NCI-H2107 (cell line): ENCODE measurements at regions not wholly inside any gene's neighbourhood (a gene's known extent, or its start where the extent isn't known, plus 50 kb on each side); places are given as distances from the start of the nearest gene placed in this dataset.

Experiments
- DNase-seq: peaks from one replicate; lab custom pipeline; 2025; lab: John Stamatoyannopoulos, UW

DNA sequence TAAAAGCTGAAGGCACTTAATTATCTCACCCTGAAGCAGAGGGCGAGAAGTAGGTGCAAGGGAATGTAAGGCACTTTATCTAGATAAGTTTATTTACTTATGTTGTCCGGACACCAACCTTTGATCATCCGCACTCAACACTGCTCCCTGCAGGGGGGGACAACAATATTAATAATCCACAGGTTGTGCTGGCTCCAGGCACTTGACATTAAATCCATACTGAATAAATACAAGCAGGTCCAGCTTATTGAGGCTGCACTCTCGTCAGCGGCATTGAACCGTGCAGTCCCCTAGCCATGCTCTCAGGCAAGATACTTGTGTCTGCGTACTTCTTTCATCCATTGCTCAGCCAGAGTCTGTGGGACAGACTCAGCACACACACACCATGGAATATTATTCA lies 374.5 kb upstream of the NBEA start:
- no peak for DNase-seq

GRCh38 chr13:34570698-34571353 lies 371.2 kb upstream of the NBEA start:
- no peak for DNase-seq

DNA sequence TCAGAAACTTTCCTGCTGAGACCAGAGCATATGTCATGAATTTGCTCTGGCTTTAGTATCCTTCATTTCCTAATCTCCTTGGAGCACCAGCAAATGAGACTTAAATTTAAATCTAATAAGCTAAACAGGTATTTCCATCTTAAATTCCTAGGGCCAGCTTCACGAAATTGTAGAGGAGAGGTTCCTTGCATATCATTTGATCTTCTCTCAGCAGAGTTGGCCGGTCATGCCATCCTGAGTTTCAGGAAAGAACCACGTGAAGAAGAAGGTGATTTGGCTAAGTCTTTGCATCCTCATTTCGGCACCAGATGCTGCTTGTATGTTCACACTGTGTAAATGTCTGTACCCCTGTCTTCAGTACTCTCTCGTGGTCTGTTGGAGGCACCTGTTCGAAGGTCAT lies 370.4 kb upstream of the NBEA start:
- DNase-seq: no peak

- no peak for DNase-seq
Measured at GRCh38 chr13:34577051-34577450, 365.0 kb upstream of the NBEA start.

DNA sequence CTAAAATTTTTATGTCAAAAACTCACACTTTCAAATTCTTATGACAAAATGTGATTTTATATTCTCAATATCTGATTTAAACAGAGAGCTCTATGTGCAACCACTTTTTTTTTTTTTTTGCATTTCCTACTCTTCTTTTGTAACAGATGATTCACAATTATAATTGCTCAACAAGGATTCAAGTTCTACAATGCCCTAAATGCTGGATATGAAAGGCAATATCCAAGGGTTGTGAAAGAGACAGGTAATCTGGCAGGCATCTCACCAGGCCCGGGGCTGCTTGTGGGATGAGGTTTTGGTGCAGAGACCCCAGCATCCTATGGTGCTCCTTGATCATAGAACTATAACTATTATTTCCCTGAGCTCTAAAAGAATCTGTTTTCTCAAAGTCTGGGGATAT lies 363.6 kb upstream of the NBEA start:
- no peak for DNase-seq

DNA sequence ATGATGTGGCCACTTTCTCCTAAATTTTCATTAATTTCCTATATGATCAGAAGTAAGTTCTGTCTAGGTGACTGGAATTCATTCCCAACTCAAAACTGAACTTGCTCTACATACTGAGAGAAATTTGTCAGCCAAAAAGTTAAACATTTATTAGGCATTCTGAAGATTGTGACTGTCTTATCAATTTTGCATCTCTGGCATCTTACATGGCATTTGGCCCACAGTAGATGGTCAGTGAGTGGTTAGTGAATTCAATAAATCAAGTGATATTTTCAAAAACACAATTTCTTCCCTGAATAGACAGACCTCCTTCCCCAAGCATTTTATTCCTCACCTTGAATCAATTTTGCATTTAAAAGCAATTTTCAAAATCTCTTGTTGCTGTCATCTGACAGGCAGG lies 363.2 kb upstream of the NBEA start:
- DNase-seq: no peak

DNA sequence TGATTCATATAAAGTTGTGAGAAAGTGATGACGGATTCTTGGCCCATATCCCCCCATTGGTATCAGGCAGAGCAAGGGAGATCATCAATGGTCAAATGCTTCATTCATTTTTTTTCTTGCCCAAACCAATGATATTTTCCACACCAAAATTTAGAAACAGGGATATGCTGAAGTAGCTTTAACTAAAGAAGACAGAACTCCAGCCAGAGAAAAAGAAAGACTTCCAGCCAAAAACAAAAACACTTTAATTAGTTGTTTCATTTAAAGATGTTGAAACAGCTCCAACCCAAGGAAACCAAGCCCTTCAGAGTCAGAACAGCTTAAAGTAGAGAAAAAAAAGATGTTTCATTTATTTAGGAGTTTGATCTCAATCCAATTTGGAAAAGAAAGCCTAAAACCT lies 358.9 kb upstream of the NBEA start:
- DNase-seq: no peak

DNA sequence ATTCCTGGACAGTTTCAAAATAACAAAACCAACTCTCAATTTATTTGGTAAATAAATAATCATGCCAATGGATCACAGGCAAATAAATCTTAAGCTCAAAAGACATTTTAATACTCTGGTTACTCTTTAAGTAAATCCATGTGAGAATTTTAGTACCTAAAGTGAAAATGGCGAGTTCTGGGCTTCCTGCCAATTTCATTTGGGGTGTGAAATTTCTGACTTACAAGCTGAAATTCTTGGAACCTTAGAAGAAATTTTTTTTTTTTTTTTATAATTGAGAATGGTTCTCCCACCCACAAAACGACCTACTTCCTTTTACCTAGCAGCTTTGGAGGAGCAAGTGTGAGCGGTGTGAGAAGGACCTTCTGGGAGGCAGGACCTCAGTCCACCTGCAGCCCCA lies 354.5 kb upstream of the NBEA start:
- DNase-seq: no peak

DNA sequence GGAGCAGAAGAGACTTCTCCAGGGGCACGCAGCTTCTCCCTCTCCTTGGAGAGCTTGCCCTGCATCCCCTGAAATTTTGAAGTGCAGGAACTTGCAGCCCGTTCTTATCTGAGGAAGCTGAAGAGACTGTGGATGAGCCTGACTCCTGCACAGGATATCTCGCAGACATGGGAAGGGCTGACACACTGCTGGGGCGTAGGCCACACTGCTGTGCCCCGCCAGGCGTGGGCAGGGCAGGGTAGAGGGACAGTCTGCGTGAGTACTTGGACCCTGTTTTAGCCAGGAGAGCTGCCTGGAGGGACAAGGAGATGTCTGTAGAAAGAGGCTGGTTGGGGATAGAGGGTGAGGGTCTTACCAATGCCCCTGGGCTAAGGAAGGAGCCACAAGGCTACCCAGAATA lies 353.7 kb upstream of the NBEA start:
- DNase-seq: no peak

GRCh38 chr13:34589581-34589980 lies 352.5 kb upstream of the NBEA start:
- DNase-seq: no peak

DNA sequence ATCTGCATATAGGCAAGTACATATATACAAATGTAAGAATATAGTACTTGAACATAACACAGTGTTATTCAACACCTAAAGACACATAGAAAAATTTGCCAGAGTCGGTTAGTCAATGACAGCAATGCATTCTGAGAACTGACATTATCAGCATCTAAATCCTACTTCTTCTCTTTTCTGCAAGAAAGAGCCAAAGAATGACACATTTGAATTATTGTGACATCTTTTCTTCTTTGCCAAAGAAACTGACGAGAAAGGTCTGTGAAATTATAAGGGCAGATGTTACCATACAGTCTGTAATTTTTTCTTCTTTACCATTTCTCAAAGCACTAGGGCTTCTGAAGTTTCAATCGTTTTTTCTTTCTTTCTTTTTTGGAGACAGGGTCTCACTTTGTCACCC lies 350.9 kb upstream of the NBEA start:
- DNase-seq: no peak

GRCh38 chr13:34591900-34592529 lies 350.1 kb upstream of the NBEA start:
- DNase-seq: no peak

GRCh38 chr13:34593658-34594057 lies 348.4 kb upstream of the NBEA start:
- DNase-seq: no peak

DNA sequence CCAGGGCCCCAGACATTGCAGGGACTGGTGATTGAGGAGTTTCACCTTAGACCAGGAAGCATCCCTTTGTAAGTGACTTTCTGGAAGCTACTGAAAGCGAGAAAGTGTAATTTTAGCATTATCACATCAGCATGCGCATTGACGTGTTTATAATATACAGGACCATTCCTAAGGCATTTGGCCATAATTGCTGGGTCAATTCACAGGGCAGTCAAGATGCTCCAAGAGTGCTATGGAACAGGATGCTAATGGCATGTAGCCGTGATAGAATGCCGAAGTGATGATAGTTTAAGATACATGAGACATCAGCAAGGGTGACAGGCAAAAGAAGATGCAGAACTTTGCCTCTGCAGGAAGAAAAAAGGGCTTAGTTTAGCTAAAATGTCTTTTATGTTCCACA lies 347.6 kb upstream of the NBEA start:
- no peak for DNase-seq

DNA sequence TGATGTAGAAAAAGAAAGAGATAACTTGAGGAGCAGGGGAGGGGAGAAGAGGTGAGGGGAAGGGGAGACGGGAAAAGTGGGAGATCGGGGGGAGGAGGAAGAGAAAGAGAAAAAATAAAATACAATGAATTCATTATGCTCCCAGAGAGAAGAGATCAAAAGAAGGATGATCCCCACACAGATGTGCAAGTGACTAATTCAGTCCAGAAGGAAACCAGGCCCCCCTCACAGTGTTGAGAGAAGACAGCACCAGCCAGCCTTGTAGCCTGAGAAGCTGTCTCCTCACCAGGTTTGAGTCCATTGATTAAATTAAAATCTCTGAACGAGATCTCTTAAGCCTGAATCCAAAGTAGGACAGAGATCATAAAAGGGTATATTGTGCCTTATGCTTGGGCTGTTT lies 333.7 kb upstream of the NBEA start:
- no peak for DNase-seq

DNA sequence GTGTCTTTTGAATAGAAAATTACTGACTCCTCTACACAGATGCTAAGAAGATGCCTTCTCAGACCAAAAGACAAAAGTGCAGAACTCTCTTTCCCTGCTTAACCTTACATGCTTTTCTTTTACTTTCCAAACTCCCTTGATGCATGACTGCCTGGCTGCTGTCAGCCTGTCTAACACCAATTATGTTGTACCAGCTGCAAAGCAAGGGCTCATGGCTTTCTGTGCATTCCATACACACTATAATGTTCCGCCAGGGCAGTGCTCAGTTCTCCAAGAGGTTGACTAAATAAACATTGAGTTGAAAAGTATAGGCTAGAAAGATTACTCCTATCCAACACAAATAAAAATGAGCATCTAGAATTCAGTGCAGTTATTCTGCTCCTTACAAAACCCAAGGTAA lies 330.4 kb upstream of the NBEA start:
- DNase-seq: no peak

- DNase-seq: no peak
Measured at GRCh38 chr13:34617473-34618083, 324.5 kb upstream of the NBEA start.

GRCh38 chr13:34618654-34619053 lies 323.4 kb upstream of the NBEA start:
- no peak for DNase-seq

DNA sequence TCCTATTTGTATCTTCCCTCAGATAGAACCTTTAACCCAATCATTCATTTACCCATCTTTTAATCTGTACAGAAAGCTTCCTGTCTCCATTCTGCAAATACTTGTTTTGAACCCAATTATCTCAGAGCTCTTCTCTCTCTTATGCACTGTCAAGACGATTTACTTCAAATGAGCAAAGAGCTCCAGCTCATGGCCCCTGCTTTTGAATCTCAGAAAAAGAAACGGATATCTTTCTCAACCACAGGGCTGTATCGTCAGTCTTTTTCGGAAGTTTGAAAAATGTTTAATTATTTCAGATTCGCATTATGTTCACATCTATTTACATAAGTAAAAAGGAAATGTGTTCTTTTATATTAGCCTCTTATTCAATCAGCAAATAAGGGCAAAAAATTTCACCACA lies 322.7 kb upstream of the NBEA start:
- DNase-seq: no peak

DNA sequence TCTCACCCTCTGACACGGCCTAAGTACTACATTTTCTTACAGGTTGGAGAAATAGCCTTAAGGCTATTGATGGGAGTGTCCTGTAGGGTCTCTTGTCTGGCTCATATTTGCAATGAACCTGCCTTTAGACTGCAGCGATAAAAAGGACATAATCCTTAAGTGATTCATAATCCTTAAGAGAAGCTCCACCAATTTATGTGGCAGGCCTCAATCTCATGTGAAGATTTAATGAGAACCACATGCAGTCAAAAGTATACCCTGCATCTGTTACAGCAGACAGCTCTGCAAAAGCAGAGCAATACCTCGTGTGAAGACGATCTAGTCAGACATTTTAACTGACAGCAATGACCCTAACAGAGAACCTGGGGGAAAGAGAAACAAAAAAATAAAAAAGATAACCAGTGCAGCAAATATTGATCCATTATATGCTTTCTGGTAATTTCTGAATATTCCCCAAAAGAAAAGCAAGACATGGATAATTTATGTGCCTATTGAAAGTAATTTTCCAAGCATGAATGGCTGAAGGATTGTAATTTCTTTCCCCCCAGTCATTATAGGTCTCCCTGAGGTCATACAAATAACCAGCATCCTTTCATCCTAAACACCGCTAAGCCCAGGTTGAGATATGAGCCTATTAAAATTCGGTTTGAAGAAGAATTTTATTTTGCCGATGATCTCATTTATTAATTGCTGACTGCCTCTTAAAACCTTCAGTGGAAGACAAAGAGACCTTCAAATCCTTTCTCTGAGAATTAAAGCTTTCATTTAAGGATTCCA lies 321.8 kb upstream of the NBEA start:
- no peak for DNase-seq

DNA sequence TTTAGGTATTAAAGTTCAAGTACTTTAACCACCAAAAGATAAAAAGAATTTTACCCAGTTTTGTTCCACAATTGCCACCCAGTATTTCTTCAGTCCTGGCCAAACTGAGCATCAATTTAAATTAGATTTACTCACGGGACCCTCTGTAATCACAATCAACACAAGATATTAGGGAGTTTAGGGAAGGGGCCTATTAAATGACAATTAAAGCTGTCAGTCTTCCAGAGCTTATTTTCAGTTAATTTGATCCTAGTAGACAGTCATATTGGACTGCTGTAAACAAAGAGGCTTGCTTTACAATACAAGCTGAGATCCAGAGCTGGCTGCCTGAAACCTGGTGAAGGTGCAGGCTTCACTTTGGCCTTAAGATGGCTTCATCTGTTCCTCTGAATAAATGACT lies 321.2 kb upstream of the NBEA start:
- no peak for DNase-seq

GRCh38 chr13:34623331-34623730 lies 318.7 kb upstream of the NBEA start:
- DNase-seq: no peak
